Mesenchymal stem cell (in vitro differentiated cells and primary cell): ENCODE measurements at regions not wholly inside any gene's neighbourhood (a gene's known extent, or its start where the extent isn't known, plus 50 kb on each side); places are given as distances from the start of the nearest gene placed in this dataset.

ENCODE experiments used
- DNase-seq: peaks from one replicate; pipeline ENCODE4 v3.0.0-alpha.2; 2013
- H2AFZ ChIP-seq: one replicate; pipeline ENCODE4 v1.6.1; 2013; ENCODE audit warnings: low read depth, mild to moderate bottlenecking, control low read depth, inconsistent platforms, low read length, moderate library complexity
- H2AK5ac ChIP-seq: 2 replicates; pipeline ENCODE4 v1.6.1; 2013; ENCODE audit warnings: low read length, moderate library complexity, mild to moderate bottlenecking, inconsistent platforms; ENCODE audit not compliant: severe bottlenecking
- H2BK120ac ChIP-seq: one replicate; pipeline ENCODE4 v1.6.1; 2013; ENCODE audit warnings: low read depth, mild to moderate bottlenecking, inconsistent platforms, low read length, moderate library complexity
- H2BK12ac ChIP-seq, 2 experiments: one replicate each; pipeline ENCODE4 v1.6.1; 2013; ENCODE audit warnings: inconsistent platforms in 2 of 2, low read length in 2 of 2, mild to moderate bottlenecking in 2 of 2, moderate library complexity in 2 of 2, control low read depth in 1 of 2
- H2BK15ac ChIP-seq: one replicate; pipeline ENCODE4 v1.6.1; 2013; ENCODE audit warnings: mild to moderate bottlenecking, low read depth, inconsistent platforms; ENCODE audit not compliant: poor library complexity, severe bottlenecking
- H2BK5ac ChIP-seq: 2 replicates; pipeline ENCODE4 v1.6.1; 2013; ENCODE audit warnings: low read depth, mild to moderate bottlenecking, low read length, control low read depth, inconsistent platforms; ENCODE audit not compliant: poor library complexity, severe bottlenecking
- H3K14ac ChIP-seq, 2 experiments: one replicate each; pipeline ENCODE4 v1.6.1; 2013; ENCODE audit warnings: inconsistent platforms in 2 of 2, low read length in 2 of 2, control low read depth in 1 of 2, mild to moderate bottlenecking in 1 of 2, moderate library complexity in 1 of 2
- H3K18ac ChIP-seq, 2 experiments: one replicate each; pipeline ENCODE4 v1.6.1; 2013; ENCODE audit warnings: inconsistent platforms in 2 of 2, low read length in 2 of 2, control low read depth in 1 of 2, low read depth in 1 of 2, mild to moderate bottlenecking in 1 of 2
- H3K23ac ChIP-seq, 2 experiments: one replicate each; pipeline ENCODE4 v1.6.1; 2013; ENCODE audit warnings: inconsistent platforms in 2 of 2, low read length in 2 of 2, mild to moderate bottlenecking in 2 of 2, moderate library complexity in 2 of 2, control low read depth in 1 of 2
- H3K27ac ChIP-seq: 2 replicates; pipeline ENCODE4 v1.5.1; 2013; ENCODE audit warnings: mild to moderate bottlenecking, moderate library complexity, low read length, control low read depth, inconsistent platforms; ENCODE audit not compliant: poor library complexity, severe bottlenecking
- H3K27me3 ChIP-seq, 2 experiments: 2 replicates each; pipeline versions ENCODE4 v1.6.1 to v1.7.0; 2013; ENCODE audit warnings: low read length in 2 of 2, mild to moderate bottlenecking in 2 of 2, moderate library complexity in 2 of 2, control low read depth in 1 of 2, inconsistent platforms in 1 of 2; ENCODE audit not compliant: control insufficient read depth in 1 of 2, insufficient read depth in 1 of 2
- H3K36me3 ChIP-seq, 2 experiments: 2 replicates each; pipeline versions ENCODE4 v1.6.1 to v1.7.0; 2013; ENCODE audit warnings: low read length in 2 of 2, control low read depth in 1 of 2, inconsistent platforms in 1 of 2, low read depth in 1 of 2, mild to moderate bottlenecking in 1 of 2; ENCODE audit not compliant: insufficient read depth in 2 of 2, control insufficient read depth in 1 of 2
- H3K4ac ChIP-seq, 2 experiments: one replicate each; pipeline ENCODE4 v1.6.1; 2013; ENCODE audit warnings: inconsistent platforms in 2 of 2, low read length in 2 of 2, mild to moderate bottlenecking in 2 of 2, moderate library complexity in 2 of 2, control low read depth in 1 of 2, low read depth in 1 of 2
- H3K4me1 ChIP-seq: 2 replicates; pipeline ENCODE4 v1.6.1; 2013; ENCODE audit warnings: low read depth, low read length, control low read depth; ENCODE audit not compliant: control insufficient read depth, insufficient read depth
- H3K4me2 ChIP-seq: 2 replicates; pipeline ENCODE4 v1.6.1; 2013; ENCODE audit warnings: low read length, mild to moderate bottlenecking, inconsistent platforms; ENCODE audit not compliant: poor library complexity, severe bottlenecking
- H3K4me3 ChIP-seq, 2 experiments: 2 replicates each; pipeline versions ENCODE4 v1.5.1 to v1.7.0; 2013; ENCODE audit warnings: low read length in 2 of 2, mild to moderate bottlenecking in 2 of 2, control low read depth in 1 of 2, low read depth in 1 of 2; ENCODE audit not compliant: insufficient read depth in 1 of 2
- H3K79me1 ChIP-seq: replicated peaks from 2 replicates; pipeline ENCODE4 v1.6.1; 2013; ENCODE audit warnings: mild to moderate bottlenecking, control low read depth, low read length, inconsistent platforms; ENCODE audit not compliant: poor library complexity, severe bottlenecking
- H3K9ac ChIP-seq: 2 replicates; pipeline ENCODE4 v1.7.0; 2013; ENCODE audit warnings: mild to moderate bottlenecking, low read length, moderate library complexity
- H3K9me3 ChIP-seq: 2 replicates; pipeline ENCODE4 v1.7.0; 2013; ENCODE audit warnings: mild to moderate bottlenecking, low read length; ENCODE audit not compliant: control insufficient read depth
- H4K8ac ChIP-seq: one replicate; pipeline ENCODE4 v1.6.1; 2013; ENCODE audit warnings: inconsistent platforms, mild to moderate bottlenecking, low read length, moderate library complexity
- H4K91ac ChIP-seq: one replicate; pipeline ENCODE4 v1.6.1; 2013; ENCODE audit warnings: mild to moderate bottlenecking, low read length, inconsistent platforms
- WGBS: methylation state at CpG from one replicate; pipeline ENCODE4 v1.1.7; 2013; ENCODE audit warnings: mixed read lengths; 5-methylcytosine and 5-hydroxymethylcytosine counted together

DNA sequence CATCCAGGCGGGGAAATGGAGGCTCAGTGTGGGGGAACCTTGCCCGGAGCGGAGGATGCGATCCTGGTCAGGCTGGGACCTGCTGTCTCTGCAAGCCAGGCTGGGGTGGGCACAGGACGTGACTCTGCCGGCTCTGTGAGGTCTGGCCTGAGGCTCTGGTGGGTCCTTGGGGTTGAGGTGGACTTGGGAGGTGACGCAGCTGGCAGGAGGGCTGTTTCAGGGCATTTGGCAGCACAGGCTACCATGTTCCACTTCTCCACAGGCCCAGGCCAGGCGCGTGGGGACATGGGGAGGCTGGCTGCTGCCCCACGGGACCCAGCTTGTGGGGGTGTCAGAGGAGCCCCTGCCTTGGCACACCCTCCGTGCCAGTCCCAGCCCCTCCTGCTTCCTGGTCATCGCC lies 1199.7 kb downstream of the BRD1 start:
- H3K4me3 ChIP-seq: no peak overlapping the region

GRCh38 chr22:48627203-48627602 lies 1200.5 kb downstream of the BRD1 start:
- no peak overlapping the region for H3K23ac ChIP-seq
- H3K27ac ChIP-seq: no peak overlapping the region
- H4K8ac ChIP-seq: no peak overlapping the region
- no peaks in the 10 kb centered on the region for H3K36me3 ChIP-seq
- H3K14ac ChIP-seq: no peak overlapping the region
- no peak overlapping the region for H3K4ac ChIP-seq
- H3K18ac ChIP-seq: no peak overlapping the region
- no peak overlapping the region for H2BK12ac ChIP-seq
- H3K9ac ChIP-seq: no peak overlapping the region
- H3K79me1 ChIP-seq: no peaks in the 10 kb centered on the region
- H3K9me3 ChIP-seq: no peaks in the 10 kb centered on the region
- no peak overlapping the region for H2AFZ ChIP-seq
- no peak overlapping the region for H3K4me3 ChIP-seq
- H2BK5ac ChIP-seq: no peak overlapping the region
- no peak for DNase-seq
- no peaks in the 10 kb centered on the region for H3K27me3 ChIP-seq
- no peaks in the 10 kb centered on the region for H3K4me1 ChIP-seq
- WGBS: 80% methylated on average over 17 of the region's 17 CpGs
- H3K4me2 ChIP-seq: no peak overlapping the region
- H2BK15ac ChIP-seq: no peak overlapping the region
- H4K91ac ChIP-seq: no peak overlapping the region
- H2BK120ac ChIP-seq: no peak overlapping the region
- H2AK5ac ChIP-seq: no peak overlapping the region

More for the DNA sequence above, 1199.7 kb downstream of the BRD1 start:
- Histone ChIP-seq H2AK5ac (no peak overlapping the region), H2BK15ac (no peak overlapping the region), H3K36me3 (no peaks in the 10 kb centered on the region), H3K4ac (no peak overlapping the region), H3K4me1 (no peaks in the 10 kb centered on the region), H4K91ac (no peak overlapping the region), H3K9ac (no peak overlapping the region), H2BK120ac (no peak overlapping the region), H3K14ac (no peak overlapping the region), H3K79me1 (no peaks in the 10 kb centered on the region), H4K8ac (no peak overlapping the region), H3K23ac (no peak overlapping the region), H3K27ac (no peak overlapping the region), H3K9me3 (no peaks in the 10 kb centered on the region), H2BK5ac (no peak overlapping the region), H3K18ac (no peak overlapping the region), H2AFZ (no peak overlapping the region), H3K27me3 (no peaks in the 10 kb centered on the region), H3K4me2 (no peak overlapping the region), H2BK12ac (no peak overlapping the region)
- no peak for DNase-seq
- WGBS: 93% methylated on average over 11 of the region's 12 CpGs

DNA sequence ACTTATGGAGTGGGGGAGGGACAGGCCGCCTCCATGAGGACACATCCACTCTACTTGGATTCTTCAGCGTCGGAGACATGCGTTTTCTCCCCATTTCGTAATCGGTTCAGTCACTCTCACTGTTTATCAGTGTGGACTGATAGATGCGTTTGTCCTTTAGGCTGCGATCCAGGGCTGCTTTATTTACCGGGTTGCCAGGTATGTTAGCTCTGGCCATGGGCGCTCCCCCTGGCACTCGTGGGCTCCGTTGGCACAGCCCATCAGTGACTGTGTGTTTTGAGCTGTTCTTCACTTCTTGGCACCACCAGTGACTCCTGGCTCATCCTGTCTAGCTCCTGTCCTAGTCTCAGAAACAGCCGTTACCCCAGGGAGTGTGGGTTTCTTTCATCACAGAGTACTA lies 1203.3 kb downstream of the BRD1 start:
- no peaks in the 10 kb centered on the region for H3K36me3 ChIP-seq
- no peaks in the 10 kb centered on the region for H3K27me3 ChIP-seq
- H3K14ac ChIP-seq: no peak overlapping the region
- no peak overlapping the region for H2AK5ac ChIP-seq
- 88% methylated on average over 13 of the region's 13 CpGs for WGBS
- no peaks in the 10 kb centered on the region for H3K4me1 ChIP-seq
- no peaks in the 10 kb centered on the region for H3K9me3 ChIP-seq
- H3K27ac ChIP-seq: no peak overlapping the region
- H3K9ac ChIP-seq: no peak overlapping the region
- H3K4me2 ChIP-seq: no peak overlapping the region
- H3K18ac ChIP-seq: no peak overlapping the region
- H3K79me1 ChIP-seq: no peaks in the 10 kb centered on the region
- no peak overlapping the region for H2BK12ac ChIP-seq
- H4K8ac ChIP-seq: no peak overlapping the region
- H2AFZ ChIP-seq: no peak overlapping the region
- no peak overlapping the region for H3K4ac ChIP-seq
- no peak overlapping the region for H3K4me3 ChIP-seq
- H4K91ac ChIP-seq: no peak overlapping the region
- H2BK5ac ChIP-seq: no peak overlapping the region
- no peak for DNase-seq
- no peak overlapping the region for H2BK15ac ChIP-seq
- H3K23ac ChIP-seq: no peak overlapping the region
- H2BK120ac ChIP-seq: no peak overlapping the region

- no peak for DNase-seq
- Histone ChIP-seq H3K27ac (no peak overlapping the region), H4K8ac (no peak overlapping the region), H3K23ac (no peak overlapping the region), H2BK5ac (no peak overlapping the region), H2BK120ac (no peak overlapping the region), H3K9me3 (no peaks in the 10 kb centered on the region), H3K9ac (no peak overlapping the region), H3K4ac (no peak overlapping the region), H3K14ac (no peak overlapping the region), H2AFZ (no peak overlapping the region), H3K4me2 (no peak overlapping the region), H3K36me3 (peaks cover 0 to 3% of the 10 kb centered on the region in 2 experiments), H3K27me3 (no peaks in the 10 kb centered on the region), H4K91ac (no peak overlapping the region), H3K4me1 (no peaks in the 10 kb centered on the region), H3K18ac (no peak overlapping the region), H3K4me3 (no peak overlapping the region), H2AK5ac (no peak overlapping the region), H3K79me1 (no peaks in the 10 kb centered on the region), H2BK12ac (no peak overlapping the region), H2BK15ac (no peak overlapping the region)
- WGBS: 91% methylated on average over 52 of the region's 55 CpGs
Measured at GRCh38 chr22:48622891-48623545, 1204.7 kb downstream of the BRD1 start.
